GM23248 (cell line): ENCODE measurements at regions not wholly inside any gene's neighbourhood (a gene's known extent, or its start where the extent isn't known, plus 50 kb on each side); places are given as distances from the start of the nearest gene placed in this dataset.

Experiments used
- DNase-seq: peaks from one replicate; pipeline ENCODE4 v3.0.0-alpha.2; 2015
- H2AFZ ChIP-seq: fragments of 200-600 bp; sonication (generic); 2 replicates; pipeline ENCODE4 v1.6.1; 2016; ENCODE audit warnings: antibody characterized with exemption
- H3F3A ChIP-seq: fragments of 200-600 bp; sonication (generic); 2 replicates; pipeline ENCODE4 v1.6.1; 2016; ENCODE audit warnings: mild to moderate bottlenecking, antibody characterized with exemption, mixed run types; ENCODE audit not compliant: insufficient read depth
- H3K27ac ChIP-seq: fragments of 200-600 bp; sonication (generic); 2 replicates; pipeline ENCODE4 v1.5.1; 2016; ENCODE audit warnings: mild to moderate bottlenecking
- H3K27me3 ChIP-seq: fragments of 200-600 bp; sonication (generic); replicated peaks from 2 replicates; pipeline ENCODE4 v1.6.1; 2016; ENCODE audit warnings: mild to moderate bottlenecking; ENCODE audit not compliant: insufficient read depth
- H3K36me3 ChIP-seq: fragments of 200-600 bp; sonication (generic); 2 replicates; pipeline ENCODE4 v1.6.1; 2016; ENCODE audit warnings: low read depth, mild to moderate bottlenecking
- H3K4me1 ChIP-seq: fragments of 200-600 bp; sonication (generic); 2 replicates; pipeline ENCODE4 v1.6.1; 2016; ENCODE audit warnings: mild to moderate bottlenecking; ENCODE audit not compliant: insufficient read depth
- H3K4me2 ChIP-seq: fragments of 200-600 bp; sonication (generic); one replicate; pipeline ENCODE4 v1.6.1; 2016; ENCODE audit warnings: mild to moderate bottlenecking; ENCODE audit not compliant: unreplicated experiment
- H3K4me3 ChIP-seq: fragments of 200-600 bp; sonication (generic); 2 replicates; pipeline ENCODE4 v1.5.1; 2016; ENCODE audit warnings: mild to moderate bottlenecking
- H3K79me2 ChIP-seq: fragments of 200-600 bp; sonication (generic); 2 replicates; pipeline ENCODE4 v1.6.1; 2016; ENCODE audit warnings: mild to moderate bottlenecking; ENCODE audit not compliant: insufficient read depth
- H3K9ac ChIP-seq: fragments of 200-600 bp; sonication (generic); 2 replicates; pipeline ENCODE4 v1.6.1; 2016; ENCODE audit warnings: mild to moderate bottlenecking
- H3K9me2 ChIP-seq: fragments of 200-600 bp; sonication (generic); 2 replicates; pipeline ENCODE4 v1.6.1; 2016; ENCODE audit warnings: mixed run types, mild to moderate bottlenecking, moderate library complexity; ENCODE audit not compliant: insufficient read depth
- H3K9me3 ChIP-seq: fragments of 200-600 bp; sonication (generic); one replicate; pipeline ENCODE4 v1.6.1; 2017; ENCODE audit warnings: low read depth
- H4K20me1 ChIP-seq: fragments of 200-600 bp; sonication (generic); 2 replicates; pipeline ENCODE4 v1.6.0; 2016; ENCODE audit not compliant: insufficient read depth
- EZH2 ChIP-seq: fragments of 200-600 bp; sonication (generic); IDR thresholded peaks from 2 replicates; pipeline ENCODE4 v1.6.1; 2018; ENCODE audit warnings: antibody characterized with exemption, mild to moderate bottlenecking; ENCODE audit not compliant: insufficient read depth, poor library complexity, severe bottlenecking
- EZH2phosphoT487 ChIP-seq: fragments of 200-600 bp; sonication (generic); IDR thresholded peaks from 2 replicates; pipeline ENCODE4 v1.6.1; 2018; ENCODE audit warnings: antibody characterized with exemption, moderate library complexity, mild to moderate bottlenecking, low read depth; ENCODE audit not compliant: insufficient read depth
- WGBS, 2 experiments: methylation state at CpG; one replicate each; pipeline ENCODE4 v1.1.6; 2015 to 2017; ENCODE audit warnings: low lambda C conversion rate in 2 of 2, low coverage in 1 of 2; ENCODE audit errors: missing lambda C conversion rate in 2 of 2; 5-methylcytosine and 5-hydroxymethylcytosine counted together
- in situ Hi-C: fragments of 300-500 bp; cut with MboI; formaldehyde crosslinking; loops from 2 replicates; pipeline ENCODE4 v1.15.0; 2020

DNA sequence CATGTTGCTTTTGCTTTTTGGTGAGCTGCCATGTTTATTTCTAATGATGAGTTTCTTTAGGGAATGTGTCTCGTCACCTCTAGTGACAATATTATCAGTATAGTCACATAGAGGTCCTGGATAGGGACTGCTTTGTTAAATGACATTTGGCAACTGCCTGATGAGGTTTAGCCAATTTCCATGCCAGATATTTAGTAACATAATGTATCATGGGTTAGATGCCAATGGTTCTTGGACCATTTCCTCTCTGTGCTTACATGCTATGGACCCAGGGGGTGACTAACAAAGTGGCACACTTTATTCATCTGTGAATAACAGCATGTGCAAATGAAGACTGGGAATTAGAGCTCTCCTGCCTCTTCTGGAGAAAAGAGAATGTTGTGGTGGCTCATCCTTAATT, 56.2 kb upstream of the RAB27B start:
- DNase-seq, result peak; percentile 60
- Histone ChIP-seq H4K20me1 (no peaks in the 10 kb centered on the region), H3K4me2 (no peak overlapping the region), H3K79me2 (no peaks in the 10 kb centered on the region), H3F3A (peaks cover 33% of the 10 kb centered on the region), H3K4me1 (peaks cover 43% of the 10 kb centered on the region), H3K9me2 (peaks cover 3% of the 10 kb centered on the region; the same call in 1 of the 2 replicates), H3K27me3 (no peaks in the 10 kb centered on the region), H3K36me3 (no peaks in the 10 kb centered on the region), H3K9me3 (no peaks in the 10 kb centered on the region), H3K9ac (no peak overlapping the region), H3K27ac (peak overlapping the region; percentile 9; the same call in 1 of the 2 replicates), H2AFZ (no peak overlapping the region), H3K4me3 (no peak overlapping the region)
- in situ Hi-C loops, result no loop called here
- 83 to 91% methylated on average over 1 of the region's 1 CpG for WGBS, 2 experiments
- TF ChIP-seq EZH2 (no peak), EZH2phosphoT487 (no peak)

GRCh38 chr18:54774423-54774822, 53.9 kb upstream of the RAB27B start:
- Histone ChIP-seq H3K36me3 (no peaks in the 10 kb centered on the region), H3K79me2 (no peaks in the 10 kb centered on the region), H3K27ac (peak overlapping the region; percentile 98), H3F3A (peaks cover 40% of the 10 kb centered on the region), H4K20me1 (no peaks in the 10 kb centered on the region), H3K4me2 (peak overlapping the region; percentile 64), H3K27me3 (no peaks in the 10 kb centered on the region), H3K9me3 (no peaks in the 10 kb centered on the region), H3K4me3 (peak overlapping the region; percentile 15; the same call in 1 of the 2 replicates), H3K4me1 (peaks cover 50% of the 10 kb centered on the region), H2AFZ (peak overlapping the region; percentile 17; the same call in 1 of the 2 replicates), H3K9me2 (peaks cover 3% of the 10 kb centered on the region; the same call in 1 of the 2 replicates), H3K9ac (peak overlapping the region; percentile 82)
- TF ChIP-seq EZH2 (no peak), EZH2phosphoT487 (no peak)
- peak; percentile 38 for DNase-seq
- in situ Hi-C loops, result no loop called here

GRCh38 chr18:54774981-54775665, 53.2 kb upstream of the RAB27B start:
- Histone ChIP-seq H4K20me1 (no peaks in the 10 kb centered on the region), H3K27me3 (no peaks in the 10 kb centered on the region), H3F3A (peaks cover 40% of the 10 kb centered on the region), H2AFZ (peak overlapping the region; percentile 17), H3K9me3 (no peaks in the 10 kb centered on the region), H3K9ac (peak overlapping the region; percentile 82), H3K79me2 (no peaks in the 10 kb centered on the region), H3K4me2 (peak overlapping the region; percentile 64), H3K4me3 (no peak overlapping the region), H3K36me3 (no peaks in the 10 kb centered on the region), H3K4me1 (peaks cover 50% of the 10 kb centered on the region), H3K9me2 (peaks cover 3% of the 10 kb centered on the region; the same call in 1 of the 2 replicates), H3K27ac (peak overlapping the region; percentile 98)
- in situ Hi-C loops, result no loop called here
- TF ChIP-seq EZH2phosphoT487 (no peak), EZH2 (no peak)
- peak; percentile 32 for DNase-seq
- 76 to 77% methylated on average over 6 of the region's 6 CpGs for WGBS, 2 experiments

- Histone ChIP-seq H3K27ac (peak overlapping the region; percentile 98), H3K79me2 (no peaks in the 10 kb centered on the region), H2AFZ (no peak overlapping the region), H4K20me1 (no peaks in the 10 kb centered on the region), H3K4me3 (peak overlapping the region; percentile 12; the same call in 1 of the 2 replicates), H3K4me2 (peak overlapping the region; percentile 64), H3K9me3 (no peaks in the 10 kb centered on the region), H3K36me3 (no peaks in the 10 kb centered on the region), H3K27me3 (no peaks in the 10 kb centered on the region), H3K9me2 (peaks cover 3% of the 10 kb centered on the region; the same call in 1 of the 2 replicates), H3K9ac (peak overlapping the region; percentile 82), H3K4me1 (peaks cover 50% of the 10 kb centered on the region), H3F3A (peaks cover 40% of the 10 kb centered on the region)
- 1 to 3% methylated on average over 3 of the region's 3 CpGs for WGBS, 2 experiments
- peak; percentile 89 for DNase-seq
- in situ Hi-C loops, result no loop called here
- TF ChIP-seq EZH2 (no peak), EZH2phosphoT487 (no peak)
Observed at GRCh38 chr18:54775686-54776085, 52.6 kb upstream of the RAB27B start.
